ENCODE measurements at regions not wholly inside any gene's neighbourhood (a gene's known extent, or its start where the extent isn't known, plus 50 kb on each side); places are given as distances from the start of the nearest gene placed in this dataset.
A peak's percentile ranks its signal among the peaks of the same experiment; 100 is the strongest.
"Not testable (repeated sequence)": the region's sequence is repeated elsewhere in the genome, so short reads cannot be mapped to it uniquely, and the experiment has no call there.

- TF ChIP-seq, protein P1, sequence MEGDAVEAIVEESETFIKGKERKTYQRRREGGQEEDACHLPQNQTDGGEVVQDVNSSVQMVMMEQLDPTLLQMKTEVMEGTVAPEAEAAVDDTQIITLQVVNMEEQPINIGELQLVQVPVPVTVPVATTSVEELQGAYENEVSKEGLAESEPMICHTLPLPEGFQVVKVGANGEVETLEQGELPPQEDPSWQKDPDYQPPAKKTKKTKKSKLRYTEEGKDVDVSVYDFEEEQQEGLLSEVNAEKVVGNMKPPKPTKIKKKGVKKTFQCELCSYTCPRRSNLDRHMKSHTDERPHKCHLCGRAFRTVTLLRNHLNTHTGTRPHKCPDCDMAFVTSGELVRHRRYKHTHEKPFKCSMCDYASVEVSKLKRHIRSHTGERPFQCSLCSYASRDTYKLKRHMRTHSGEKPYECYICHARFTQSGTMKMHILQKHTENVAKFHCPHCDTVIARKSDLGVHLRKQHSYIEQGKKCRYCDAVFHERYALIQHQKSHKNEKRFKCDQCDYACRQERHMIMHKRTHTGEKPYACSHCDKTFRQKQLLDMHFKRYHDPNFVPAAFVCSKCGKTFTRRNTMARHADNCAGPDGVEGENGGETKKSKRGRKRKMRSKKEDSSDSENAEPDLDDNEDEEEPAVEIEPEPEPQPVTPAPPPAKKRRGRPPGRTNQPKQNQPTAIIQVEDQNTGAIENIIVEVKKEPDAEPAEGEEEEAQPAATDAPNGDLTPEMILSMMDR (IDR thresholded peaks at IDR 0.05; ENCODE audit: low read depth, low read length), result peak; percentile 47
- no peak for TF ChIP-seq POLR2A (IDR thresholded peaks at IDR 0.05; ENCODE audit: extremely low read depth, insufficient read length)
- no peak overlapping the region for H3K4me3 ChIP-seq (ENCODE audit: low read depth, low read length)
- peak; percentile 43 for DNase-seq (ENCODE audit: low read depth)
Observed at GRCh38 chr13:106083620-106084350, 451.7 kb downstream of the EFNB2 start.

DNA sequence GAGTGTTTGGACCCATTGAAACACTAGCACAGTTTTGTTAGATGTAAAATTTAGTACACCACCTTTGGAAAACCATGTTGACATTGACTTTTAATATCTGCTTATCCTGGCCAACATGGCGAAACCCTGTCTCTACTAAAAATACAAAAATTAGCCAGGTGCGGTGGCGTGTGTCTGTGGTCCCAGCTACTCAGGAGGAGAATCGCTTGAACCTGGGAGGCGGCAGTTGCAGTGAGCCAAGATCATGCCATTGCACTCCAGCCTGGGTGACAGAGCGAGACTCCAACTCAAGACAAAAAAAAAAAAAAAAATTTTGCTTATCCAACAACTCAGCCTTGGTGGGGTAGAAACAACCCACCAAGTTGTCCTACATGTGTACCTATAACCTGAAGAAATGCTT, 454.2 kb downstream of the EFNB2 start:
- not testable (repeated sequence) for H3K4me3 ChIP-seq (ENCODE audit: low read depth, low read length); DNase-seq (ENCODE audit: low read depth)

GRCh38 chr13:106078191-106078590, 457.3 kb downstream of the EFNB2 start:
- TF ChIP-seq POLR2A (IDR thresholded peaks at IDR 0.05; ENCODE audit: extremely low read depth, insufficient read length) (no peak), MYC (IDR thresholded peaks at IDR 0.05; ENCODE audit: low read depth, low read length) (no peak), MAX (IDR thresholded peaks at IDR 0.05; ENCODE audit: low read depth, low read length) (no peak)
- TF ChIP-seq, protein P1 (IDR thresholded peaks at IDR 0.05; ENCODE audit: low read depth, low read length), result no peak
- no peak for DNase-seq (ENCODE audit: low read depth)
- no peak overlapping the region for H3K4me3 ChIP-seq (ENCODE audit: low read depth, low read length)

DNA sequence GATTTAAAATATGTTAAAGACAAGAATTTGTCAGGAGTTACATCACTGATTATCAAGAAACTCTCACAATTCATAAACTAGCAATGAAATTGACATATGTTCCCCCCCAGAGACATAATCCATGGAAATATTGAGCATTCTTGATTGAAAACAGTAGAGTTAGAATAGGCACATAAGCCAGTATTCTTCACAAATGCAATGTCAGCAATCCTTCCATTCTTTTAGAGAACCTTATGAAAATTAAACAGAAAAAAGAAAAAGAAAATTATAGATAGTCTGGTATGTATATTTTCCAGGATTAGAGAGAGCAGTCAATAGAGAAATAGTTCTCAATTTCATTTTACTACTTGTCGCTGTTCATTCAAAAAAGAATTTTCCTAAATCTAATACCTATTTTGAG, 458.4 kb downstream of the EFNB2 start:
- no peak for TF ChIP-seq MAX (IDR thresholded peaks at IDR 0.05; ENCODE audit: low read depth, low read length)
- no peak for TF ChIP-seq POLR2A (IDR thresholded peaks at IDR 0.05; ENCODE audit: extremely low read depth, insufficient read length)
- TF ChIP-seq, protein P1 (IDR thresholded peaks at IDR 0.05; ENCODE audit: low read depth, low read length), result no peak
- TF ChIP-seq MYC (IDR thresholded peaks at IDR 0.05; ENCODE audit: low read depth, low read length), result no peak
- DNase-seq (ENCODE audit: low read depth), result no peak
- H3K4me3 ChIP-seq (ENCODE audit: low read depth, low read length), result no peak overlapping the region

- no peak for DNase-seq (ENCODE audit: low read depth)
- H3K4me3 ChIP-seq (ENCODE audit: low read depth, low read length), result no peak overlapping the region
- no peak for TF ChIP-seq POLR2A (IDR thresholded peaks at IDR 0.05; ENCODE audit: extremely low read depth, insufficient read length)
- TF ChIP-seq, protein P1 (IDR thresholded peaks at IDR 0.05; ENCODE audit: low read depth, low read length), result no peak
- no peak for TF ChIP-seq MAX (IDR thresholded peaks at IDR 0.05; ENCODE audit: low read depth, low read length)
- TF ChIP-seq MYC (IDR thresholded peaks at IDR 0.05; ENCODE audit: low read depth, low read length), result no peak
Observed at GRCh38 chr13:106072014-106072413, 463.4 kb downstream of the EFNB2 start.

DNA sequence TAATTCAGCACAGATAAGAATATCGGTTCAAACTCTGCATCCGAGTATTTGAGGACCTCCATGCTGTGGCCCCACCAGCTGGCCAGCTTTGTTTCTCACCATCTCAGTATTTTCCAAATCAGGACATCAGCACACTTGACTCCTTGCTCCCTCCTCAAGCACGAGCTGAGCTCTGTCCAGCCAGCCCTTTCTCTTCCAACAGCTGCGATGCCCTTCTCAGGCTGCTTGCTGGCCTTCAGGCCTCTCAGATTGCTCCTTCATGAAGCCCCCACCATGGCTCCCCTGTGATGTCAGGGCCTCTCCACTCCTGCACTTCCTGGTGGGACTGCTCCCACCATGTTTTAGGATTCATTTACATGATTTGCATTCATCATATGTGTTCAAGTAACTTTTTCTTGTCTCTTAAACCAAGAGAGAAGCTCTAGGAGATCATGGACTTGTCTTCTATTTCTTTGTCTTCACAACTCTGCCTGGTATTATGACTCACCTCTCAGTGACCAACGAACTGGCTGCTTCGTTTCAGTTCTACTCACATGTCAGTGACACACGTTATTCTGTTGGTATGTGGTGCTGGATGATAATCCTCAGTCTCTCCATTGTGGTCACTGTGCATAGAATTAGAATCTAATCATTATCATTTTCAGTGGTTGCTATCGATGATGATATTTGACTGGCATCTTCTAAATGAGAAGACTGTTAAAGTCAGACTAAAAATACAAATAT, 471.7 kb downstream of the EFNB2 start:
- TF ChIP-seq, protein P1 (IDR thresholded peaks at IDR 0.05; ENCODE audit: low read depth, low read length), result no peak
- no peak for TF ChIP-seq POLR2A (IDR thresholded peaks at IDR 0.05; ENCODE audit: extremely low read depth, insufficient read length)
- TF ChIP-seq MYC (IDR thresholded peaks at IDR 0.05; ENCODE audit: low read depth, low read length), result no peak
- TF ChIP-seq MAX (IDR thresholded peaks at IDR 0.05; ENCODE audit: low read depth, low read length), result no peak
- DNase-seq (ENCODE audit: low read depth), result no peak
- H3K4me3 ChIP-seq (ENCODE audit: low read depth, low read length), result no peak overlapping the region

All from NB4 (cell line).